ENCODE measurements at regions not wholly inside any gene's neighbourhood (a gene's known extent, or its start where the extent isn't known, plus 50 kb on each side); places are given as distances from the start of the nearest gene placed in this dataset.

- Mint-ChIP-seq H3K9me3 (peaks cover 0 to 1% (median 0%) of the 10 kb centered on the region in 7 donors), H3K4me3 (no peak overlapping the region), H3K4me1 (peaks cover 5% of the 10 kb centered on the region), H3K27ac (peak overlapping the region in 2 of 7 donors; percentile 8 to 11), H3K27me3 (ENCODE audit: low read depth in 3 of 3) (peaks cover 0 to 17% (median 8%) of the 10 kb centered on the region in 3 donors), H3K36me3 (no peaks in the 10 kb centered on the region)
- Histone ChIP-seq H3K9ac (ENCODE audit: insufficient read depth, low read length, poor library complexity, severe bottlenecking) (no peak overlapping the region), H3K79me2 (ENCODE audit: insufficient read depth, low read length) (no peaks in the 10 kb centered on the region), H3K4me2 (replicated peaks; ENCODE audit: extremely low read depth, low read length, poor library complexity, severe bottlenecking) (no peak overlapping the region), H2AFZ (ENCODE audit: insufficient read depth, low read depth, low read length, poor library complexity, severe bottlenecking) (no peak overlapping the region), H3K27ac (ENCODE audit: low read depth in 1 of 2, low read length in 2 of 2) (no peak overlapping the region), H3K4me3 (replicated peaks in 1 of 3; ENCODE audit: low read depth in 2 of 3, low read length in 3 of 3) (no peak overlapping the region), H3K36me3 (replicated peaks in 1 of 2; ENCODE audit: control insufficient read depth in 1 of 2, insufficient read depth in 2 of 2, low read length in 2 of 2) (no peaks in the 10 kb centered on the region), H3K4me1 (ENCODE audit: control insufficient read depth in 1 of 2, insufficient read depth in 2 of 2, low read length in 2 of 2) (peaks cover 3 to 12% of the 10 kb centered on the region in 2 donors), H3K9me3 (replicated peaks in 1 of 2; ENCODE audit: control insufficient read depth in 1 of 2, insufficient read depth in 1 of 2, low read length in 2 of 2) (no peaks in the 10 kb centered on the region), H4K20me1 (ENCODE audit: insufficient read depth, low read length) (no peaks in the 10 kb centered on the region), H3K27me3 (ENCODE audit: control insufficient read depth in 2 of 2, insufficient read depth in 2 of 2, low read length in 2 of 2) (peaks cover 9% of the 10 kb centered on the region in 2 donors)
- intact Hi-C loops (cut with micrococcal nuclease) = no loop called here
- WGBS (ENCODE audit: insufficient coverage) = no CpG with 5 or more reads among the region's 3 CpGs
- DNase-seq = peak; percentile 41 to 58 (median 56)
- TF ChIP-seq CTCF (IDR thresholded peaks at IDR 0.05) = no peak
Observed at GRCh38 chr15:39195961-39196486, 384.9 kb upstream of the THBS1 start.

GRCh38 chr15:39198044-39199000 lies 382.6 kb upstream of the THBS1 start:
- Histone ChIP-seq H3K4me1 (ENCODE audit: control insufficient read depth in 1 of 2, insufficient read depth in 2 of 2, low read length in 2 of 2) (peaks cover 3 to 12% of the 10 kb centered on the region in 2 donors), H3K27ac (ENCODE audit: low read depth in 1 of 2, low read length in 2 of 2) (no peak overlapping the region), H3K36me3 (replicated peaks in 1 of 2; ENCODE audit: control insufficient read depth in 1 of 2, insufficient read depth in 2 of 2, low read length in 2 of 2) (no peaks in the 10 kb centered on the region), H3K79me2 (ENCODE audit: insufficient read depth, low read length) (no peaks in the 10 kb centered on the region), H3K9me3 (replicated peaks in 1 of 2; ENCODE audit: control insufficient read depth in 1 of 2, insufficient read depth in 1 of 2, low read length in 2 of 2) (no peaks in the 10 kb centered on the region), H3K9ac (ENCODE audit: insufficient read depth, low read length, poor library complexity, severe bottlenecking) (no peak overlapping the region), H4K20me1 (ENCODE audit: insufficient read depth, low read length) (no peaks in the 10 kb centered on the region), H3K4me3 (replicated peaks in 1 of 3; ENCODE audit: low read depth in 2 of 3, low read length in 3 of 3) (no peak overlapping the region), H2AFZ (ENCODE audit: insufficient read depth, low read depth, low read length, poor library complexity, severe bottlenecking) (no peak overlapping the region), H3K4me2 (replicated peaks; ENCODE audit: extremely low read depth, low read length, poor library complexity, severe bottlenecking) (no peak overlapping the region), H3K27me3 (ENCODE audit: control insufficient read depth in 2 of 2, insufficient read depth in 2 of 2, low read length in 2 of 2) (peaks cover 9% of the 10 kb centered on the region in 2 donors)
- no peak for TF ChIP-seq CTCF (IDR thresholded peaks at IDR 0.05)
- Mint-ChIP-seq H3K27me3 (ENCODE audit: low read depth in 3 of 3) (peaks cover 2 to 16% (median 3%) of the 10 kb centered on the region in 3 donors), H3K4me1 (peaks cover 5% of the 10 kb centered on the region), H3K4me3 (no peak overlapping the region), H3K9me3 (no peaks in the 10 kb centered on the region), H3K36me3 (no peaks in the 10 kb centered on the region), H3K27ac (no peak overlapping the region)
- WGBS (ENCODE audit: insufficient coverage) = 100% methylated on average over 1 of the region's 6 CpGs
- no peak for DNase-seq
- intact Hi-C loops (cut with micrococcal nuclease) = no loop called here
